BJ (cell line): ENCODE measurements at regions not wholly inside any gene's neighbourhood (a gene's known extent, or its start where the extent isn't known, plus 50 kb on each side); places are given as distances from the start of the nearest gene placed in this dataset.

ENCODE experiments used
- CTCF ChIA-PET: fragments of 350-600 bp; formaldehyde crosslinking; extraction: SDS; loops from one replicate; lab custom pipeline; 2021; ENCODE audit warnings: antibody characterized with exemption, inconsistent platforms; lab: Yijun Ruan, JAX
- POLR2A ChIA-PET: fragments of 300-600 bp; sonication (Branson Sonifier 250); formaldehyde crosslinking; extraction: SDS; loops from one replicate; lab custom pipeline; 2021; ENCODE audit warnings: antibody characterized with exemption; lab: Charles Lee
- DNase-seq: peaks from one replicate; pipeline ENCODE4 v3.0.0-alpha.2; 2011; ENCODE audit warnings: low read depth
- H3K27me3 ChIP-seq: 2 replicates; pipeline ENCODE4 v1.6.0; 2011; ENCODE audit warnings: low read length; ENCODE audit not compliant: control insufficient read depth, insufficient read depth
- H3K36me3 ChIP-seq: 2 replicates; pipeline ENCODE4 v1.5.1; 2011; ENCODE audit warnings: low read length; ENCODE audit not compliant: control insufficient read depth, insufficient read depth
- H3K4me3 ChIP-seq: 2 replicates; pipeline ENCODE4 v1.5.1; 2011; ENCODE audit warnings: low read depth, mild to moderate bottlenecking, control low read depth, low read length
- CTCF ChIP-seq: IDR thresholded peaks from 2 replicates; pipeline ENCODE4 v1.5.1; 2011; ENCODE audit warnings: low read depth, mild to moderate bottlenecking, control low read depth, inconsistent platforms, low read length, moderate library complexity; ENCODE audit not compliant: insufficient read depth

GRCh38 chr13:90121784-90122183, 1225.7 kb upstream of the MIR17HG start:
- DNase-seq: no peak
- TF ChIP-seq CTCF: no peak
- CTCF ChIA-PET: no interaction called here
- Histone ChIP-seq H3K27me3 (no peaks in the 10 kb centered on the region), H3K4me3 (no peak overlapping the region), H3K36me3 (no peaks in the 10 kb centered on the region)
- POLR2A ChIA-PET: no interaction called here

GRCh38 chr13:90122531-90122930, 1225.0 kb upstream of the MIR17HG start:
- no peak for DNase-seq
- no peak overlapping the region for H3K4me3 ChIP-seq
- H3K36me3 ChIP-seq: no peaks in the 10 kb centered on the region
- no peak for TF ChIP-seq CTCF
- ChIA-PET CTCF (no interaction called here), POLR2A (no interaction called here)
- H3K27me3 ChIP-seq: no peaks in the 10 kb centered on the region

- no peak for TF ChIP-seq CTCF
- POLR2A ChIA-PET: no interaction called here
Measured at GRCh38 chr13:90135558-90135957, 1211.9 kb upstream of the MIR17HG start.

GRCh38 chr13:90142251-90142650, 1205.2 kb upstream of the MIR17HG start:
- TF ChIP-seq CTCF: no peak
- no peak overlapping the region for H3K4me3 ChIP-seq
- no peaks in the 10 kb centered on the region for H3K27me3 ChIP-seq
- H3K36me3 ChIP-seq: no peaks in the 10 kb centered on the region
- POLR2A ChIA-PET: no interaction called here
- CTCF ChIA-PET: no interaction called here
- DNase-seq: no peak

More at GRCh38 chr13:90135558-90135957, 1211.9 kb upstream of the MIR17HG start:
- Histone ChIP-seq H3K4me3 (no peak overlapping the region), H3K27me3 (no peaks in the 10 kb centered on the region), H3K36me3 (no peaks in the 10 kb centered on the region)
- DNase-seq: no peak
- CTCF ChIA-PET: no interaction called here

- CTCF ChIA-PET: interaction anchor here (0.6 kb wide), 1 partner anchor 243 kb away, joined by 3 read pairs; no protein-coding TSS in a partner anchor
- no peaks in the 10 kb centered on the region for H3K36me3 ChIP-seq
- H3K4me3 ChIP-seq: no peak overlapping the region
- POLR2A ChIA-PET: no interaction called here
- DNase-seq: no peak
- no peak for TF ChIP-seq CTCF
- H3K27me3 ChIP-seq: no peaks in the 10 kb centered on the region
Measured at GRCh38 chr13:90154311-90154960, 1193.1 kb upstream of the MIR17HG start.
